ENCODE measurements at regions not wholly inside any gene's neighbourhood (a gene's known extent, or its start where the extent isn't known, plus 50 kb on each side); places are given as distances from the start of the nearest gene placed in this dataset.

- H3K27ac ChIP-seq (ENCODE audit: low read depth, low read length): no peak overlapping the region
- H3K9me3 ChIP-seq (ENCODE audit: insufficient read depth, low read length): 0 out of 2 replicates have a peak, but pooled peaks cover 3% of the 10 kb centered on the region
- no peak overlapping the region for H2AFZ ChIP-seq (ENCODE audit: low read depth, low read length, severe bottlenecking)
- no peak overlapping the region for H3K4me2 ChIP-seq (ENCODE audit: low read depth, low read length, poor library complexity, severe bottlenecking)
- H3F3A ChIP-seq (ENCODE audit: insufficient read depth): no peaks in the 10 kb centered on the region
- no peaks in the 10 kb centered on the region for H3K36me3 ChIP-seq (ENCODE audit: low read length)
- no peak overlapping the region for H3K9ac ChIP-seq (ENCODE audit: low read length)
- H3K9me2 ChIP-seq (replicated peaks; ENCODE audit: insufficient read depth, low read length): no peaks in the 10 kb centered on the region
- no peaks in the 10 kb centered on the region for H3K79me2 ChIP-seq (ENCODE audit: insufficient read depth, low read length)
- no peaks in the 10 kb centered on the region for H4K20me1 ChIP-seq (ENCODE audit: low read depth, low read length)
- TF ChIP-seq EZH2phosphoT487 (conservative IDR thresholded peaks at IDR 0.05; ENCODE audit: low read length): no peak
- TF ChIP-seq, protein P1, sequence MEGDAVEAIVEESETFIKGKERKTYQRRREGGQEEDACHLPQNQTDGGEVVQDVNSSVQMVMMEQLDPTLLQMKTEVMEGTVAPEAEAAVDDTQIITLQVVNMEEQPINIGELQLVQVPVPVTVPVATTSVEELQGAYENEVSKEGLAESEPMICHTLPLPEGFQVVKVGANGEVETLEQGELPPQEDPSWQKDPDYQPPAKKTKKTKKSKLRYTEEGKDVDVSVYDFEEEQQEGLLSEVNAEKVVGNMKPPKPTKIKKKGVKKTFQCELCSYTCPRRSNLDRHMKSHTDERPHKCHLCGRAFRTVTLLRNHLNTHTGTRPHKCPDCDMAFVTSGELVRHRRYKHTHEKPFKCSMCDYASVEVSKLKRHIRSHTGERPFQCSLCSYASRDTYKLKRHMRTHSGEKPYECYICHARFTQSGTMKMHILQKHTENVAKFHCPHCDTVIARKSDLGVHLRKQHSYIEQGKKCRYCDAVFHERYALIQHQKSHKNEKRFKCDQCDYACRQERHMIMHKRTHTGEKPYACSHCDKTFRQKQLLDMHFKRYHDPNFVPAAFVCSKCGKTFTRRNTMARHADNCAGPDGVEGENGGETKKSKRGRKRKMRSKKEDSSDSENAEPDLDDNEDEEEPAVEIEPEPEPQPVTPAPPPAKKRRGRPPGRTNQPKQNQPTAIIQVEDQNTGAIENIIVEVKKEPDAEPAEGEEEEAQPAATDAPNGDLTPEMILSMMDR (IDR thresholded peaks at IDR 0.05; ENCODE audit: insufficient read depth, low read length, poor library complexity, severe bottlenecking): no peak
- no peak overlapping the region for H3K4me3 ChIP-seq (ENCODE audit: insufficient read depth, low read length, poor library complexity, severe bottlenecking)
- no peaks in the 10 kb centered on the region for H3K27me3 ChIP-seq (ENCODE audit: low read length)
Measured at GRCh38 chr10:64630534-64630933, 1109.3 kb downstream of the REEP3 start.

DNA sequence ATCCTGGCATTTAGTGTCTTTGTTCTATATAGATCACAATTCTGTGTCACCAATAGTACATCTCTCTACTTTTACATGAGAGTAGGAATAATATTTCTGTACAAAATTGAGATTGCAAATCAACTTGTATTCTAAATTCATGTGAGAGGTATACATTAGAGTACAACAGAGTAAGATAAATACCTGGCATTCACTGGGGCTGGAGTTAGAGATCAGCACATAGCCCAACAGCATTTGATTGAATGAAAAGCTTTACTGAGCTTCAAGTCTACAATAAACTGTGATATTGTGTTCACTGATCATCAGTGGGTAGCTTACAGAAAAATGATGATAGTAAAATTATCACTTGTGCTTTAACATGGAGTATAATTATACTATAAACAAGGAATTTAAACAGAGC lies 1114.7 kb downstream of the REEP3 start:
- Histone ChIP-seq H3K27ac (ENCODE audit: low read depth, low read length) (no peak overlapping the region), H3F3A (ENCODE audit: insufficient read depth) (no peaks in the 10 kb centered on the region), H2AFZ (ENCODE audit: low read depth, low read length, severe bottlenecking) (no peak overlapping the region), H3K79me2 (ENCODE audit: insufficient read depth, low read length) (no peaks in the 10 kb centered on the region), H3K4me3 (ENCODE audit: insufficient read depth, low read length, poor library complexity, severe bottlenecking) (no peak overlapping the region), H4K20me1 (ENCODE audit: low read depth, low read length) (no peaks in the 10 kb centered on the region), H3K36me3 (ENCODE audit: low read length) (no peaks in the 10 kb centered on the region), H3K9ac (ENCODE audit: low read length) (no peak overlapping the region), H3K27me3 (ENCODE audit: low read length) (no peaks in the 10 kb centered on the region), H3K9me3 (ENCODE audit: insufficient read depth, low read length) (no peaks in the 10 kb centered on the region), H3K9me2 (replicated peaks; ENCODE audit: insufficient read depth, low read length) (no peaks in the 10 kb centered on the region), H3K4me2 (ENCODE audit: low read depth, low read length, poor library complexity, severe bottlenecking) (no peak overlapping the region)
- TF ChIP-seq EZH2phosphoT487 (conservative IDR thresholded peaks at IDR 0.05; ENCODE audit: low read length): no peak
- TF ChIP-seq, protein P1 (IDR thresholded peaks at IDR 0.05; ENCODE audit: insufficient read depth, low read length, poor library complexity, severe bottlenecking): no peak

DNA sequence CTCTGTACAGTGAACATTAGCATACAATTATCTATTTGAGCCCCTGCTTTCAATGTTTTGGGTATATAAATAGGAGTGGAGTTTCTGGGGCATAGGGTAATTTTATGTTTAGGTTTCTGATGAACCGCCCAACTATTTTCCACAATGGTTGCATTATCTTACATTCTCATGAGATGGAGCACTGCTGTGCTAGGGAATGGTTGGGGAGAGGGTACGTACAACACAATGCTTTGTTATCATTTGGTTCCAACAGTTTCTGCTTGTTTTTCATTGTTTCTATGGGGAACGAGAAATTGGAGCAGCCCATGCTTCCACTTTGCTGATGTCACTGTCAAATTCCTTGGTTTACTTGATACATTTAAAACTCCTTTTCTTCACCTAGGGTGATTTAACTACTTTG lies 1115.3 kb downstream of the REEP3 start:
- Histone ChIP-seq H3K27ac (ENCODE audit: low read depth, low read length) (no peak overlapping the region), H3K36me3 (ENCODE audit: low read length) (no peaks in the 10 kb centered on the region), H3K9me3 (ENCODE audit: insufficient read depth, low read length) (no peaks in the 10 kb centered on the region), H3K27me3 (ENCODE audit: low read length) (no peaks in the 10 kb centered on the region), H3K4me3 (ENCODE audit: insufficient read depth, low read length, poor library complexity, severe bottlenecking) (no peak overlapping the region), H3K9ac (ENCODE audit: low read length) (no peak overlapping the region), H3K9me2 (replicated peaks; ENCODE audit: insufficient read depth, low read length) (no peaks in the 10 kb centered on the region), H3F3A (ENCODE audit: insufficient read depth) (no peaks in the 10 kb centered on the region), H4K20me1 (ENCODE audit: low read depth, low read length) (no peaks in the 10 kb centered on the region), H3K4me2 (ENCODE audit: low read depth, low read length, poor library complexity, severe bottlenecking) (no peak overlapping the region), H3K79me2 (ENCODE audit: insufficient read depth, low read length) (no peaks in the 10 kb centered on the region), H2AFZ (ENCODE audit: low read depth, low read length, severe bottlenecking) (no peak overlapping the region)
- TF ChIP-seq, protein P1 (IDR thresholded peaks at IDR 0.05; ENCODE audit: insufficient read depth, low read length, poor library complexity, severe bottlenecking): no peak
- no peak for TF ChIP-seq EZH2phosphoT487 (conservative IDR thresholded peaks at IDR 0.05; ENCODE audit: low read length)
